ENCODE measurements at regions not wholly inside any gene's neighbourhood (a gene's known extent, or its start where the extent isn't known, plus 50 kb on each side); places are given as distances from the start of the nearest gene placed in this dataset.

DNA sequence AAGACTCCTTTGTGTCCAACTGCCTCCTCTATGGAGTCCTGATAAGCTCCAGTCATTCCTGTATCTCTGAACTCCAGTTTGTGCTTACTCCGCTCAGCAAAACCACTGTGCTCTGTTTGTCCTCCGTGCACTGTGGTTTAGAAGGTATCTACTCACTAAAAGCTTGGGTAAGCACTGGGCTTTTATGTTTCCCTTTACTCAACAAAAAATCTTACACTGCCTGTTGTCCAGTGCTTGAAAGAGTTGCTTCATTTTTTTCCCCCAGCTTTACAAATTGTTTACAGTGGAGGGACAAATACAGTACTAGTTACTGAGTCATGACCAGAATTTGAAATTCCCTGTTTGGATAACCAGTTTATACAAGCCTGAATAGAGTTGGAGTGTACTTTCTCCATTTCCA, 545.3 kb upstream of the FAT1 start:
- DNase-seq = no peak

DNA sequence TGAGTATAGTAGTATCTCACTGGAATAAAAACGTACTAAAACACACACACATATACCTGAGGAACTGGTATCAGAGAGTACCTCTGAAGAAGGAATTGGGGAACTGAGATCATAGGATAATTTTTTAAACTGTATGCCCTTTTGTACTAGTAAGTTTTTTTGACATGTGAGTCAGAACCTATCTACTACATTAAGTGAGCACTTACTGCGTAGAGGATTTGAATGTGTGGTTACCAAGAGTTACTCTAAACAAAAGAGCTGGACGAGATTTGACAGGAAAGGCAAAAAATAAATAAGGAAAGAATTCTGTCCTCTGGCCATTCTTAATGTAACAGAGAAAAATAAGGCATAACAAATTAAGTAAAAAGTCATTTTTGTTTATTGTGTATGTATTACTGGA, 546.5 kb upstream of the FAT1 start:
- DNase-seq = no peak

DNA sequence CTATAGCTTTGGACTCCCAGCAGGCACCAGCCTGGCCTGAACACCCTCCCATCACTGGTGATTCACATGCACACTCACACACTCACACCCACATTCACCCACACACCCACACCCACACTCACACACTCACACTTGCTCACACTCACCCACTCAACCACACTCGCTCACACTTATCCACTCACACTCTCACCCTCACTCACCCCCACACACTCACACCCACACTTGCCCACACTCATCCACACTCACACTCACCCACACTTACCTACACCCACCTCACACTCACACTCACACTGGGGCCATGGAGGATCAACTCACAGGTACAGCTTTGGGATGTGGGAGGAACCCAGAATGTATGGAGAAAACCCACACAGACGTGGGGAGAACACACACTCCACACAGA, 548.2 kb upstream of the FAT1 start:
- no peak for DNase-seq

DNA sequence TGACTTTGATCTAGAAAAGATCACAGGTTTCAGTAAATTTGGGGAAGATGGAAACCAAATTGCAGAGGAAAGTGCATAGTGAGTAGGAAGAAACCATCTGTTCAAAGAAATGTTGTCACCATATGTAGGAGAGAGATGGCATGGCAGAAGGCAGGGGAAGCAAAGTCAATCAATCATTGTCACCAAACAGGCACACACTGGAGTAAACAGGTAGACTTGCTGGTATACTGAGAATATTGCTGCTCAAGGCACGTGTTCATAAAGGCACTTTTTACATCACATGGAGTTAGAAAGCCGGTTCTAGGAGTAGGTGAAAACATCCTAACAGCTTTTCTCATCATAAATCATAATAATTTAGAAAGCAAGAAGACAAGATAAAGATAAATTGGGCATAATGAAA, 550.5 kb upstream of the FAT1 start:
- DNase-seq = no peak

DNA sequence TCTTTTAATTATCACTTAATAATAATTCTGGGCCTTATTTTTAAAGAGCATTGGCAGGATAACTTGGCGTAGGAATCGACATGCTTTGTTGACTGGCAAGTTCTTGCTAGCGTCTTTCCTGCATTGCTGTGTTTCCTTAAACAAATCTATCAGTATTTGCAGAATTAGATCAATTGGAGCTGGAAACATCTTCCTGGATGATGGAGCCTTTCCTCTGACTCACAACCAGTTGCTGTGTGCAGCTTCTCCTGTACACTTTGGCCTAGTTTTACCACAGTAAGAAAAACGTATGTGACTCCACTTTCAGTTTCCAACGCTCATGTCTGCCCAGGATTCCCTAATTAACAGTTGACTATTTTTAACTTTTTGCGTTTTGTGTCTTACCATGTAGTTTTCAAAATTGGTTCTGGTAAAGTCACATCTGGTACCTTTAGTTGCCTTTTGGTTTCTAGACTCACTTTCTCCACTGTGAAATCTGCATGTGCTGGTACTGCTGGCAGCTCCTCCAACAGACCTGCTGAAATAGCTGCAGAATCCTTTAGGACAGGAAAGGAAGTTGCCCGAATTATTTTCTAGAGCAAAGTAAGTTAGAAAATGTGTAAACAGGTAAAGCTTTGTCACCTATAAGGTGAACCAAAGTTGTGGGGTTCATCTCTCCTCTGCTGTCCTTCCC, 553.2 kb upstream of the FAT1 start:
- no peak for DNase-seq

DNA sequence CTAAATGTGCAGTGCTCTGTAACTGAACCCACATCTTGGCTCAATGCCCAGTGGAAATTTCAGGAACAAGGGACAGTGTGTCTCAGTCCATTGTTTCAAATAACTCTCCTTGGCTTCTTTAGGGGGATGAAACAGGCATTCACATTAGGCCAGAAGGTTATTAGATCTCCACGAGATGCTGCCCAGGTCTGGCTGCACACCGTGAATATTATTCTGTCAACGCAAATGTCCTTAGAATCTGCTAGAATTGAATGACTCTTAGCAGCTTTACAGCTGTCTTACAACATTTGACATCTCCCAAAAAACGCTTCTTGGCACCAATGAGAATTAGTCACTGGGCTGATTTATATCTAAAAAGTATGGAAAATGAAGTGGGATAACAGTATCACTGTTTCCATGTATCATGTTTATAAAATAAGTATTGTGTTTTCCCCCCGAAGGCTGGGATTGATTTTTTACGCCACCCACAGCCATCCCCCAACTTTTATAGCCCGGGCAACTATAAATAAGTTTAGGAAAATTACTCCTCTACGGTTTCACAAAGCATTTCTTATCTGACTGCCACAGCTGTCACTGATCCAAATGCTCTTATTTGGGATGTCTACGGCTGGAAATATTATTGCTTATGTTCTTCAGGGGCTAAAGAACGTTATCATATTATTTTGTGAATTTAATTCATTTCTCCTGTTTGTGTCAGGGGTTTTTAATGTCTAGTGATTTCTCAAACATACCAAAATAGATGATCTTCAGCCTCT, 559.7 kb upstream of the FAT1 start:
- no peak for DNase-seq

DNA sequence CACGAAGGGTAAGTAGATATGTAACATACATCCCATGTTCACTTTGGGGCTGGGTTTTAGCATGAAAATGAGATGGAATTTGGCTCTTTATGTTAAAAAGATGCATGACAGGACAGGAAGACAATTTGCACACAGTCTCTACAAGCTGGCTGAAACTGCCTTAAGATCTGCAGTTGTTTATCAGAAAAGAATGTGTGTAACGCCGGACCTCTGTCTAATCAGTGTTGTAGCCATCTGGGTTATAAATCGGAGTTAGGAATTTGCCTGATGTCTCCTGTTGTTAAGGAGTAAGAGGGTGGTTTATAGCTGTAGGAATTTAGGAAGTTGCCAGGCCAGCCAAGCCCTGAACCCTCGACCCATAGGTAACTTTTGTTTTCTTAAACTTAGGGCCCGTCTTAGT, 562.9 kb upstream of the FAT1 start:
- no peak for DNase-seq

DNA sequence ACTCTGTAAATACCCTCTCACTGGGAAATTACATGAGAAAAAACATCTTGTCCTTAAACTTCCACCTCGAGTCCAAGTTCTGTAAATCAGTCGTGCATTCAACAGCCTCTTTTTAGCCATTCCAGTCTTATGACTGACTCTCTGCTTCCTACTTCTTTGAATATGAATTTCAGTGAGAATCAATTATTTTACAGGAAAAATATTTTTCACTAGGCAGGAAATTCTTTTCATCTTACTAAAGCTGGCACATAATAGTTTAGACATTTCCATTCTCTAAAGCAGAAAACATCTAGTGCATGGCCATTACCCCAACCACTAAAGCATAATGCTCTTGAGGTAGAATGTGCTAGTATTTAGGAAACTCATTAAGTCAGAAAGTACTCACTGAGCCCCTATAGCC, 565.7 kb upstream of the FAT1 start:
- no peak for DNase-seq

DNA sequence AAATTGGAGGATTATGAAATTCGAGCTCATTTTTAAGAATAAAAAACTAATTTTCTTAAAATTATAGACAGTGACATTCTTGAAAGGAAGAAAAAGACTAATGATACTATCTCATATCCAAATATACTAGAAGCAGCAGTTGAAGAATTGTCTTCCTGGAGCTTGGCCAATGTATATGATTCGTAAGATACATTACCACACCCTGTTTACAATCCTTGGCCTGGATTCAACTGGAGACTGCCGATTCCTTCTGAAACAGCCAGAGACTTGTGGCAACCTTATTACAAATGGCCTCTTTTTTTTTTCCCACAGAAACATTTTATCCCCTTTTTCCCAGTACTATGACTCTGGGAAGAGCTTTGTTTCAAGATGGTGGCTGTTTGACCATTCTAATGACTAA, 571.2 kb upstream of the FAT1 start:
- DNase-seq = no peak

DNA sequence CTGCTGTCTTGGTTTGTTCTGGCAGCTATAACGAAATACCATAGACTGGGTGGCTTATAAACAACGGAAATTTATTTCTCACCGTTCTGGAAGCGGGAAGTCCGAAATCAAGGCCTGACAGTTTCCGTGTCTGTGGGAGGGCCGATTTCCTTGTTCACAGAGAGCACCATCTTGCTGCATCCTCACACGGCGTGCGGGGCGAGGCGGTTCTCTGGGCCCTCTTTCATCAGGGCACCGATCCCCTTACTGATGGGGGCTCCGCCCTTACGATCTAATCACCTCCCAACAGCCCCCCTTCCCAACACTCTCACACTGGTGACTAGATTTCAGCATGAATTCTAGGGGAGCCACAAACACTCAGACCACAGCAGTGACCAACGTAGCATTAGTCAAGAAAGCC, 578.3 kb upstream of the FAT1 start:
- DNase-seq = no peak

DNA sequence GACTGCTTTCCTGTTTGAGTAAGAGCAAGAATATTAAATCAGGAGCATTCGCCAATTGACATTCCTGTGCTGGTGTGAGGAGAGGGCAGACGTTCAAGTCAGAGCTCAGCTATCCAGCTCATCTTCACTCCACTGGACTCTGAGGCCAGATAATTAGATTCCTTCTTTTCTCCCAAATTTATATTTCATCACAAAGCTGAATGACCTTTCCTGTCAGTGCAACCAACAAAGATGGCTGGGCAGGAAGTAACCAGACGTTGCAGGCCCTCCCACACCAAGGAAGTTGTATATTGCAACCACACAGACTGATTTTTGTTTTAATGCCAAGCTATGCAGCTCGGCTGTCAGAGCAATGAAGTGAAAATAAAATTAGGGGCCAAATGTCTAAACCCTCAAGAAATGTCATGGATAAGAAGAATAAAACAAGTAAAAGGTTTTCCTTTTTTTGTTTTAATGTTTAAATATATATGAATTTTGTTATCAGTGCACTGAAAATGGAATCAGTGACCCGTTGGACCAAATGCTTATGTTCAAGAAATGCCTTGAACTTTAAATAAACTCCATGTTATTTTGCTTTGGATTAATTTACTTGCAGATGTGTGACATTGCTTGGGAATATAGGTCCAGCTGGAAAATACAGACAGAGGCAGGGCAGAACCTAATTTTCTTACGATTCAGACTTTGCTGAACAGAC, 578.9 kb upstream of the FAT1 start:
- DNase-seq = peak; percentile 29

DNA sequence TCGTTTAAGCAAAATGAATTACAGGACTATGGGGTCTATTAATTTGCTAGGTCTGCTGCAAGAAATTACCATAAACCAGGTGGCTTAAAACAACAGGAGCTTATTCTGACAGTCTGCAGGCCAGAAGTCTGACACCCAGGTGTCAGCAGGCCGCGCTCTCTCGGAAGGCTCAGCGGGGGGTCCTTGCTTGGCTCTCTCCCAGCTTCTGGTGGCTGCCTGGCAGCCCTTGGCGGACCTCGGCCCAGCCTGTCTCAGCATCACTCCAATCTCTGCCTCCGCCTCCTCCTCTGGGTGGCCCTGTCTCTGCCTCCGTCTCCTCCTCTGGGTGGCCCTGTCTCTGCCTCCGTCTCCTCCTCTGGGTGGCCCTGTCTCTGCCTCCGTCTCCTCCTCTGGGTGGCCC, 580.5 kb upstream of the FAT1 start:
- DNase-seq = no peak

DNA sequence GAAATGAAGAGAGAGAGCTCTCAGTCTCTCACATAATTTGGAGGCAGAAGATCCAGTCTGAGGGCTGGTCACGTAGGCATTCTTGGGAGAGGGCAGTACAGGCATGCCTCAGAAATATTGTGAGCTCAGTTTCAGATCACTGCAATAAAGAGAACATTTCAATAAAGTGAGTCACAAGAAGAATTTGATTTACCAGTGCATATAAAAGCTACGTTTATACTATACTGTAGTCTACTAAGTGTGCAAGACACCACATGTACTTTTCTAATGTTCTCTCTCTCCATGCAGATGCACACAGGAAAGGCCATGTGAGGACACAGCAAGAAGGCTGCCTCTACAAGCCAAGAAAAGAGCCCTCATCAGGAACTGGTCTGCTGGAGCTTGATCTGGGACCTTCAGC, 583.5 kb upstream of the FAT1 start:
- no peak for DNase-seq

DNA sequence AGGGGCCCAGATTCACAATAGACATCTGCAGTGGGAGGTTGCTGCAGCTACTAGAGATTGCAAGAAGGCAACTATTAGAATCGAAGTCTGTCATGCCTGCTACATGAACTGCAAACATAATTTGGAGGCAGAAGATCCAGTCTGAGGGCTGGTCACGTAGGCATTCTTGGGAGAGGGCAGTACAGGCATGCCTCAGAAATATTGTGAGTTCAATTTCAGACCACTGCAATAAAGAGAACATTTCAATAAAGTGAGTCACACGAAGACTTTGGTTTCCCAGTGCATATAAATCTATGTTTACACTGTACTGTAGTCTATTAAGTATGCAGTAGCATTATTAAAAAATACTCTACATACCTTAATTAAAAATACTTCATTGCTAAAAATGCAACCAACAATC, 585.8 kb upstream of the FAT1 start:
- no peak for DNase-seq

DNA sequence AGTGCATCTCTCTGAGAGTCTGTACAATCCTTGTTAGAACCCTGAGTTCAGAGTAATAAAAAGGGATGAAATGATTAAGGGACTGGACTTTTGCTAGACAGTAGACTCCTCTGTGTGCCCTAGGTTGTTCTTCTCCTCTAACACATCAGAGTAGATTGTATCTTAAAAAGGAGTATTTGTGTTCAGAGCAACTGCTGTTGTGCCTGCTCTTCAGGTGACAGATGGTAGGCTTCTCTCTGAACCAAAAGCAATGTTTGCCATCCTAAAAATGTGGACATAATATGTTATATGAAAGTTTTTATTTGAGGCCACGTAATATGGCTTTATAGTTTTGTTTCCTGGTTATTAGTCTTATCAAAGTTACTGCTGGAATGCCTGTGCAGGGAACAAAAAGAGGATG, 588.6 kb upstream of the FAT1 start:
- no peak for DNase-seq

DNA sequence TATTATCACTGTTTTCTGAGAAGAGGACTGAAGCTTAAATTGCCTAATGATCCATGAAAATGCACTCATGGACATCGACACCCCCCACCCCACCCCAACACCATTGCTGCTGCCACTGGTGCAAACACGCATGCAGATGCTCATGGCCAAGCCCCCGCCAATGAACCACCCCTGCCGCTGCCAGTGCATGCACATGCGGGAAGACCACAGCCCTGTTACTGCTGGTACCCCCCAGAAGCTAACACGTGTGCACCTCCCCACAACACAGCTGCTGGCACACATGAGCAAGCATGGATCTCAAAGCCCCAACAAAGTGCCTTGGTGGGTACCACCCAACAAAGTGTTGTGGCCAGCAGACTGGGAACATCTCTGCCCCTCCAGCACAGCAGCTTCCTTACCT, 594.1 kb upstream of the FAT1 start:
- DNase-seq = no peak

DNA sequence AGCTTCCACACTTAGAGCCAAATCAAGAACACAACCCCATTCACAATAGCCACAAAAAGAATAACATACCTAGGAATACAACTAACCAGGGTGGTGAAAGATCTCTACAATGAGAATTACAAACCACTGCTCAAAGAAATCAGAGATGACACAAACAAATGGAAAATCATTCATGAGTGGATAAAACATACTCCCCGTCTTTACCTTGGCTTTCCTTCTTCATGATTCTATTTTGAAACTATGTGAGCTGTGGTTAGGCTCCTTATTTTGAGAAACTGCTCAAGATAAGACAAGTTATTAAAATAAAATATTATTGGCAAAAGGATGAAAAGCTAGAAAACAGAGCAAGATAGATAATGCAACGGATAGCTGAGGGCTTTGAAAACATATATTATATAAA, 598.1 kb upstream of the FAT1 start:
- DNase-seq = no peak

DNA sequence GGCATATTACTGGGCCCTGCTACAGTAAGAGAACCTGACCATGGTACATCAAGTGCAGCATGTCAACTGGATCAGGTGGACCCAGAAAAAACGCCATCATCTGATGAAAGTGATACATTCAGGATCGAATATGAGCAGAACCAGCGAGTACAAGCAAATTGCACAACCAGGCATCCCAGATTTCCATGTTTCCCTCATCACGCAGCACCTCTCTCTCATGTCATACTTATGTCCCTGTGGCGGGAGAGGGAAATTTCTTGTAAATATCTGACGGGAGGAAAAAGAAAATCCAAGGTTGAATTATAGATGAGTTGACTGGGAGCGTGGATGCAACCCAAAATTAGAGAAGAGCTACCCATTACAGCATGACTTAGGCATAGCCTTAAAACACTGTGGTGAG, 608.5 kb upstream of the FAT1 start:
- DNase-seq = no peak

DNA sequence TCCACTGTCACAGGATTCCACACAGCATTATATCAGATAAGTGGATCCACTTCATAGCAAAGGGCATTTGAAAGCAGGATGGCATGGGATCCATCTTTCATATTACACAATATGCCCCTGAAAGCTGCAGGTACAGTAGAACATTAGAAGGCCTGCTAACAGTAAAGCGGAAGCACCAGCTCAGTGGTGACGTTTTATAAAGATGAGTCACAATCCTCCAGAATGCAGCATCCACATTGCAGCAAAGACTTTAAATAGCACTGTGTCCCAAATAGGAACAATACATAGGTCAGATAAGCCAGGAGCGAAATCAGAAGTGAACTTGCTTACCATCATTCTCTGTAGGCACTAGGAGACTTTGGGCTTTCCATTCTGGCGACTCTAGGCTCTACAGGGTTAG, 609.5 kb upstream of the FAT1 start:
- no peak for DNase-seq

DNA sequence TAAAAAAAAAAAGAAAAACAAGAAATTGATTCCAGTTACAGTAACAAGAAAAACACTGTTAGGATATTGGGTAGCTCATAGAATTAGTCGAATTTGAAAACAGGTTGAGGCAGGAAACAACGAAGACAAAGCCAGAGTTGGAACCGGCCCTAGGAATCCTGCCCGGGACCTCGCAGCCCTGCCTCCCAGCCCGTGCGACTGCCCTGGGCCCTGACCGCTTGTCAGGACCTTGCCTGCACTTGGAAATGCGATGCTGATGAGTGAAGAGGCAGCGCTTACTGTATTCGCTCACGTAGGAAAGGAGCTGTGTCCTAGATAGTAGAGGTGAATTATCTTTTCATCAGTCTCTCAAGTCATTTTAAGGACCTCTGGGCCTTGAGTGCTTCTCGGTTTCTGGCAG, 611.7 kb upstream of the FAT1 start:
- DNase-seq = no peak

DNA sequence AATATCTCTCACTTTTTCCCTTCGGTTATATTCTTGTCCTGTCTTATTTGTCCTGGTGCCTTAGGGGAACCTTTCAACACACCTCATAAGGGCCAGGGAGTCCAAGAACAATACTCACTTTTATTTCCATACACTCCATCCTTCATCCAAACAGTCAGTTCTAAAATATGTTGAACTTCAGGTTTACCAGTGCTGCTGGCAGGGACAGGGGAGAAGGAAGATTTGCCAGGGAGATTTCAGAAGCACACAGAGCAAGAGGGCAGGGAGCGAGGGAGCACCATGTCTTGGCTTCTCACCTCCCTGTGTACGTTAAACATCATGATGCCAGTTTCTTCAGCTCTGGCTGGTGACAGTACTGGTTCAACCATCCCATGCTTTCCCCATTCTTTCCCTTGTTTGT, 631.1 kb upstream of the FAT1 start:
- DNase-seq = no peak

DNA sequence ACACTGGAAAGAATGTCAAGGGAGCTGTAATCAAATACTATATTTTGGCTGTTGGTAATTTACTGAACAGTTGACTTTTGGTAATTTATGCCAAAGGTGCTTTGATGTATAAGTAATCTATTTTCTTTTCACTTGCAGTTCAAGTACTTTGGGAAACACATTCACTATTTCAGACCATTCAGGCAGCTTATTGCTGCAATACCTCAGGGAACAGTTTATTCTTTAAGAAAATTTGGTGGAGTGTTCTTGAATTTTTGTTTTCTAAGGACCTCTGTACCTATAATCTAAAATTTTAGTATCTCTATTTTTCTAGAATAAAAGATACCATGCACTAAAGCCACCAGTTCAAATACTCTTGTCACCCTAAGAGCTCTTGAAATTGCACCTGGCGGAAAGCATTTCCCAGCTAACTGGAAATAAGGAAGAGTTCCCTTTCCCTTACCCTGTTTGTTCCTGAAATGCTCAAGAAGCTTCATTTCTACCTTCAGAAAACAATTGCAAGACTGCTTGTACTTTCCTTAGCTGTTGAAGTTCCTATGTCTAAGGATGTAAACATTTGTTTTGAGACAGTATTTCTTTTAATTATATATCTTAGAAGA, 633.5 kb upstream of the FAT1 start:
- DNase-seq = no peak

DNA sequence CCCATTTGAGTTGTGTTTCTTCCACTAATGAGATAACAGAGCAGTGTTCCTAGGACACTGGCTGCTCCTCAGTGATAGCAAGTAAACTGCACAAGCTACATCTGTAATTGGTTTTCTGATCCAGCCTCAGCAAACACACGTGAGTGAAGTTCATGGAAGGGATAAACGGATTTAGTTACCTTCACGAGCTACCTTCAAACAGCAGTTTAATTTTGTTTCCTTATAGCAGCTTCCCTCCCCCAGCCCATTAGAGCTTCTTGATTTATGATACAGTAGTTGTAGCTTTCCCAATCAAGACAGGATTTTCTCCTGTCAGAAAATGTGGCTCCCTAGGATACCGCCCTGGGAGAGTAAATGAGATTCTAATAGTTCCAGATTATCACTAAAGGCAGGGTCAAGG, 634.2 kb upstream of the FAT1 start:
- no peak for DNase-seq

All from left hindlimb (tissue), 1 donor.